Stimulated activated CD4-positive, alpha-beta T cell treated with anti-CD3 and anti-CD28 coated beads, Interleukin-12 subunit alpha, Interleukin-12 subunit beta, amount 100 ng/mL, for 48 hours (primary cell): ENCODE measurements at regions not wholly inside any gene's neighbourhood (a gene's known extent, or its start where the extent isn't known, plus 50 kb on each side); places are given as distances from the start of the nearest gene placed in this dataset.
"Not testable (repeated sequence)": the region's sequence is repeated elsewhere in the genome, so short reads cannot be mapped to it uniquely, and the experiment has no call there.

Experiments used
- DNase-seq, 3 donors: peaks; one replicate each; pipeline ENCODE4 v3.0.0-alpha.2; 2020; ENCODE audit warnings: low read depth in 2 of 3, low spot score in 1 of 3

GRCh38 chr5:154702477-154702876 is 52.7 kb upstream of the LARP1 start:
- DNase-seq = no peak

- DNase-seq = not testable (repeated sequence)
Measured at GRCh38 chr5:154701725-154702124, 53.5 kb upstream of the LARP1 start.

- no peak for DNase-seq
Measured at GRCh38 chr5:154701181-154701580, 54.0 kb upstream of the LARP1 start.

GRCh38 chr5:154700289-154700928 is 54.8 kb upstream of the LARP1 start:
- not testable (repeated sequence) for DNase-seq

- DNase-seq = no peak
Measured at GRCh38 chr5:154698763-154699162, 56.4 kb upstream of the LARP1 start.

- DNase-seq = no peak
Measured at GRCh38 chr5:154697371-154697770, 57.8 kb upstream of the LARP1 start.

GRCh38 chr5:154696891-154697290 is 58.3 kb upstream of the LARP1 start:
- no peak for DNase-seq

GRCh38 chr5:154694159-154694558 is 61.0 kb upstream of the LARP1 start:
- no peak for DNase-seq

GRCh38 chr5:154690488-154690887 is 64.7 kb upstream of the LARP1 start:
- no peak for DNase-seq

- DNase-seq = no peak
Measured at GRCh38 chr5:154686490-154686889, 68.7 kb upstream of the LARP1 start.

- no peak for DNase-seq
Measured at GRCh38 chr5:154683101-154683880, 71.9 kb upstream of the LARP1 start.

GRCh38 chr5:154679501-154679900 is 75.7 kb upstream of the LARP1 start:
- no peak for DNase-seq

GRCh38 chr5:154677921-154678320 is 77.3 kb upstream of the LARP1 start:
- DNase-seq = no peak

GRCh38 chr5:154676508-154676907 is 78.7 kb upstream of the LARP1 start:
- no peak for DNase-seq

GRCh38 chr5:154674029-154674428 is 81.1 kb upstream of the LARP1 start:
- DNase-seq = no peak

GRCh38 chr5:154673506-154673905 is 81.7 kb upstream of the LARP1 start:
- DNase-seq = no peak

- DNase-seq = not testable (repeated sequence)
Measured at GRCh38 chr5:154669913-154670312, 85.3 kb upstream of the LARP1 start.

GRCh38 chr5:154669402-154669801 is 85.8 kb upstream of the LARP1 start:
- no peak for DNase-seq

GRCh38 chr5:154664869-154665268 is 90.3 kb upstream of the LARP1 start:
- no peak for DNase-seq

- DNase-seq = no peak
Measured at GRCh38 chr5:154663424-154663823, 91.8 kb upstream of the LARP1 start.

- no peak for DNase-seq
Measured at GRCh38 chr5:154654486-154655371, 100.4 kb upstream of the LARP1 start.
